Spleen (tissue), 7 donors: ENCODE measurements at regions not wholly inside any gene's neighbourhood (a gene's known extent, or its start where the extent isn't known, plus 50 kb on each side); places are given as distances from the start of the nearest gene placed in this dataset.

Experiments
- POLR2A ChIP-seq, 3 donors: fragments of 450-650 bp; IDR thresholded peaks; one replicate each; pipeline ENCODE4 v1.5.1; 2017; ENCODE audit warnings: antibody characterized with exemption in 3 of 3, mild to moderate bottlenecking in 1 of 3
- POLR2AphosphoS5 ChIP-seq, 3 donors: sonication (generic); formaldehyde crosslinking; IDR thresholded peaks; one replicate each; pipeline ENCODE4 v1.5.1; 2017; ENCODE audit warnings: antibody characterized with exemption in 3 of 3
- TF ChIP-seq, protein P1 (sequence below), 11 experiments: fragments of 200-600 bp in 7 of 11; fragments of 450-650 bp in 4 of 11; sonication (generic) in 4 of 11; IDR thresholded peaks in 8 of 11; conservative IDR thresholded peaks in 3 of 11; 1 replicate in 7 of 11; 2 replicates in 4 of 11; pipeline versions ENCODE4 v1.4.0 to v1.8.0; 2016 to 2021; ENCODE audit warnings: antibody characterized with exemption in 11 of 11, inconsistent platforms in 4 of 11, mild to moderate bottlenecking in 1 of 11
- donor health status: DM: no; HTN: no; CAD: no; lungs with moderate emphysema.
- donor health status: DM: no; HTN: no; CAD: no.
- donor health status: DM: no; HTN: no; CAD: no.

DNA sequence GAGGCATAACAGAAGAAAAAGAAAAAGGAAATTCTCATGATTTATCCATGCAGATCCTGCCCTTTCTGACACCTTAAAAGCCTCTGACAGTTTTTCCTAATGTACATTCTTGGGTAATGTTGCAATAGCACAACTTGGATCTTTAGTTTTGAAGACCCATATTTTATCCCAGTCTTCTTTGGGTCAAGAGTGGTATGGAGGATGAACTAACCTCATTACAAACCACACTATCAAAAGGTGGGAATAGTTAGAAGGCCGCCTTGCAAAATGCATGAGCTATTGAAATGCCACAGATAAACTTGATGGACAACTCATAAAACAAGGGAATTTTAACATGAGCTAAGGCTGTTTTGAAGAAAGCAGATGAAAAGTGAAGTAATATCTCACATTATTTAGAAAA, 1479.8 kb upstream of the ACVR2A start:
- TF ChIP-seq, protein P1, sequence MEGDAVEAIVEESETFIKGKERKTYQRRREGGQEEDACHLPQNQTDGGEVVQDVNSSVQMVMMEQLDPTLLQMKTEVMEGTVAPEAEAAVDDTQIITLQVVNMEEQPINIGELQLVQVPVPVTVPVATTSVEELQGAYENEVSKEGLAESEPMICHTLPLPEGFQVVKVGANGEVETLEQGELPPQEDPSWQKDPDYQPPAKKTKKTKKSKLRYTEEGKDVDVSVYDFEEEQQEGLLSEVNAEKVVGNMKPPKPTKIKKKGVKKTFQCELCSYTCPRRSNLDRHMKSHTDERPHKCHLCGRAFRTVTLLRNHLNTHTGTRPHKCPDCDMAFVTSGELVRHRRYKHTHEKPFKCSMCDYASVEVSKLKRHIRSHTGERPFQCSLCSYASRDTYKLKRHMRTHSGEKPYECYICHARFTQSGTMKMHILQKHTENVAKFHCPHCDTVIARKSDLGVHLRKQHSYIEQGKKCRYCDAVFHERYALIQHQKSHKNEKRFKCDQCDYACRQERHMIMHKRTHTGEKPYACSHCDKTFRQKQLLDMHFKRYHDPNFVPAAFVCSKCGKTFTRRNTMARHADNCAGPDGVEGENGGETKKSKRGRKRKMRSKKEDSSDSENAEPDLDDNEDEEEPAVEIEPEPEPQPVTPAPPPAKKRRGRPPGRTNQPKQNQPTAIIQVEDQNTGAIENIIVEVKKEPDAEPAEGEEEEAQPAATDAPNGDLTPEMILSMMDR (IDR thresholded peaks at IDR 0.05 in 8 of 11, conservative IDR thresholded peaks at IDR 0.05 in 3 of 11) = no peak
- TF ChIP-seq POLR2A (IDR thresholded peaks at IDR 0.05) = no peak
- no peak for TF ChIP-seq POLR2AphosphoS5 (IDR thresholded peaks at IDR 0.05)
